BJ (cell line): ENCODE measurements at regions not wholly inside any gene's neighbourhood (a gene's known extent, or its start where the extent isn't known, plus 50 kb on each side); places are given as distances from the start of the nearest gene placed in this dataset.
"Not testable (repeated sequence)": the region's sequence is repeated elsewhere in the genome, so short reads cannot be mapped to it uniquely, and the experiment has no call there.

Source experiments
- CTCF ChIA-PET: fragments of 350-600 bp; formaldehyde crosslinking; extraction: SDS; loops from one replicate; lab custom pipeline; 2021; ENCODE audit warnings: antibody characterized with exemption, inconsistent platforms; lab: Yijun Ruan, JAX
- POLR2A ChIA-PET: fragments of 300-600 bp; sonication (Branson Sonifier 250); formaldehyde crosslinking; extraction: SDS; loops from one replicate; lab custom pipeline; 2021; ENCODE audit warnings: antibody characterized with exemption; lab: Charles Lee
- DNase-seq: peaks from one replicate; pipeline ENCODE4 v3.0.0-alpha.2; 2011; ENCODE audit warnings: low read depth
- H3K27me3 ChIP-seq: 2 replicates; pipeline ENCODE4 v1.6.0; 2011; ENCODE audit warnings: low read length; ENCODE audit not compliant: control insufficient read depth, insufficient read depth
- H3K36me3 ChIP-seq: 2 replicates; pipeline ENCODE4 v1.5.1; 2011; ENCODE audit warnings: low read length; ENCODE audit not compliant: control insufficient read depth, insufficient read depth
- H3K4me3 ChIP-seq: 2 replicates; pipeline ENCODE4 v1.5.1; 2011; ENCODE audit warnings: low read depth, mild to moderate bottlenecking, control low read depth, low read length
- CTCF ChIP-seq: IDR thresholded peaks from 2 replicates; pipeline ENCODE4 v1.5.1; 2011; ENCODE audit warnings: low read depth, mild to moderate bottlenecking, control low read depth, inconsistent platforms, low read length, moderate library complexity; ENCODE audit not compliant: insufficient read depth

GRCh38 chr6:62999796-63000195 lies 211.5 kb upstream of the FKBP1C start:
- DNase-seq = no peak

GRCh38 chr6:63006018-63006417 lies 205.3 kb upstream of the FKBP1C start:
- POLR2A ChIA-PET, H3K27me3 ChIP-seq, H3K36me3 ChIP-seq, H3K4me3 ChIP-seq, DNase-seq, CTCF ChIA-PET: not testable (repeated sequence)

More at GRCh38 chr6:62999796-63000195, 211.5 kb upstream of the FKBP1C start:
- TF ChIP-seq CTCF = no peak
- CTCF ChIA-PET = no interaction called here
- no peak overlapping the region for H3K4me3 ChIP-seq
- H3K36me3 ChIP-seq = no peaks in the 10 kb centered on the region
- H3K27me3 ChIP-seq = no peaks in the 10 kb centered on the region
- POLR2A ChIA-PET = no interaction called here

GRCh38 chr6:63010962-63011361 lies 200.3 kb upstream of the FKBP1C start:
- DNase-seq, POLR2A ChIA-PET, CTCF ChIA-PET, H3K4me3 ChIP-seq, H3K27me3 ChIP-seq, H3K36me3 ChIP-seq: not testable (repeated sequence)

GRCh38 chr6:63014290-63014689 lies 197.0 kb upstream of the FKBP1C start:
- CTCF ChIA-PET = no interaction called here
- no peak for TF ChIP-seq CTCF
- no peak for DNase-seq
- H3K4me3 ChIP-seq = no peak overlapping the region
- H3K36me3 ChIP-seq = no peaks in the 10 kb centered on the region
- no peaks in the 10 kb centered on the region for H3K27me3 ChIP-seq
- POLR2A ChIA-PET = no interaction called here

- Histone ChIP-seq H3K27me3 (no peaks in the 10 kb centered on the region), H3K4me3 (no peak overlapping the region), H3K36me3 (no peaks in the 10 kb centered on the region)
- no peak for TF ChIP-seq CTCF
- ChIA-PET CTCF (no interaction called here), POLR2A (no interaction called here)
- DNase-seq = no peak
Measured at GRCh38 chr6:63022631-63023030, 188.6 kb upstream of the FKBP1C start.

GRCh38 chr6:63023726-63024125 lies 187.5 kb upstream of the FKBP1C start:
- POLR2A ChIA-PET = no interaction called here
- no peaks in the 10 kb centered on the region for H3K27me3 ChIP-seq
- H3K4me3 ChIP-seq = no peak overlapping the region
- DNase-seq = no peak
- no peak for TF ChIP-seq CTCF
- CTCF ChIA-PET = no interaction called here
- H3K36me3 ChIP-seq = no peaks in the 10 kb centered on the region
